ENCODE measurements at regions not wholly inside any gene's neighbourhood (a gene's known extent, or its start where the extent isn't known, plus 50 kb on each side); places are given as distances from the start of the nearest gene placed in this dataset.
"Not testable (repeated sequence)": the region's sequence is repeated elsewhere in the genome, so short reads cannot be mapped to it uniquely, and the experiment has no call there.

DNA sequence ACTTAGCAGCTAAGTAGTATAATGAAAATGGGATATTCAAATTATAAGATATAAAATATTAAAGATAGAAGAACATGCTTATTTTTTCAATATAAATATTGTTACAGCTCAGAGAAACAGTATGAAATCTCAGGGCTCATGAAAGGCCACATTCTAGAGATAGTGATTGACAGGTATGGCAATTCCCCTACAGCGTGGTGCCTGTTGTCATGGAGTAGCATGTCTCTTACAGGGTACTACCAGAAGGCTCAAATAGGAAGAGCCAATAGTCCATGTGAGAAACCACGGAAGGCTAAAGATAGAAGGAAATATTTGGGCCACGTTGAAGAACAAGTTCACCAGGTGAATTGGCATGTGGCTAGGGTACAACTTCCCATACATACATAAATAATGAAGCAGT lies 522.9 kb upstream of the ZNF337 start:
- H3K9me3 ChIP-seq (ENCODE audit: control insufficient read depth, low read length); DNase-seq; H3K27me3 ChIP-seq (replicated peaks; ENCODE audit: control insufficient read depth, insufficient read depth, low read length, poor library complexity, severe bottlenecking); H3K27ac ChIP-seq (ENCODE audit: insufficient read depth, low read length, poor library complexity, severe bottlenecking); H3K4me3 ChIP-seq (ENCODE audit: insufficient read depth, low read depth, low read length, poor library complexity, severe bottlenecking); H3K4me1 ChIP-seq (ENCODE audit: control insufficient read depth, insufficient read depth, low read length, poor library complexity, severe bottlenecking); H3K36me3 ChIP-seq (ENCODE audit: control insufficient read depth, insufficient read depth, low read length): not testable (repeated sequence)

DNA sequence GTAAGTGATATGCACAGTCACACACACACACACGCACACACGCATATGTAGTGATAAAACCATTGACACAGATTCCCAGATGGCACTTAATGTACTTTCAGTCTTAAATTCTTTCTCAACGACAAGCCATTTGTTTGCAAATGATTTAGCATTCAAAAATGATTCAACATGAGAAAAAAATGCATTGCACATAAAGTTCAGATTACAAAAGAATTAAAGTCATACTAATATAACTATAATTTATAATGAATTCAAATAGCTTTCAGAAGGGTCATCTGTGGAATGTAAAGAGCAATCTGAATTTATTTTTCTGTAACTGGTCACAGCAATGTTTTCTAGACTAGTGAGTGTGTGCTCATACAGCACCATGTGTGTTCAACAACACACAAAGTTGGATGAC lies 521.6 kb upstream of the ZNF337 start:
- DNase-seq, result no peak
- H3K27me3 ChIP-seq (replicated peaks; ENCODE audit: control insufficient read depth, insufficient read depth, low read length, poor library complexity, severe bottlenecking), result no peaks in the 10 kb centered on the region
- H3K36me3 ChIP-seq (ENCODE audit: control insufficient read depth, insufficient read depth, low read length), result no peaks in the 10 kb centered on the region
- H3K27ac ChIP-seq (ENCODE audit: insufficient read depth, low read length, poor library complexity, severe bottlenecking), result no peak overlapping the region
- no peaks in the 10 kb centered on the region for H3K9me3 ChIP-seq (ENCODE audit: control insufficient read depth, low read length)
- no peak overlapping the region for H3K4me3 ChIP-seq (ENCODE audit: insufficient read depth, low read depth, low read length, poor library complexity, severe bottlenecking)
- H3K4me1 ChIP-seq (ENCODE audit: control insufficient read depth, insufficient read depth, low read length, poor library complexity, severe bottlenecking), result no peaks in the 10 kb centered on the region

DNA sequence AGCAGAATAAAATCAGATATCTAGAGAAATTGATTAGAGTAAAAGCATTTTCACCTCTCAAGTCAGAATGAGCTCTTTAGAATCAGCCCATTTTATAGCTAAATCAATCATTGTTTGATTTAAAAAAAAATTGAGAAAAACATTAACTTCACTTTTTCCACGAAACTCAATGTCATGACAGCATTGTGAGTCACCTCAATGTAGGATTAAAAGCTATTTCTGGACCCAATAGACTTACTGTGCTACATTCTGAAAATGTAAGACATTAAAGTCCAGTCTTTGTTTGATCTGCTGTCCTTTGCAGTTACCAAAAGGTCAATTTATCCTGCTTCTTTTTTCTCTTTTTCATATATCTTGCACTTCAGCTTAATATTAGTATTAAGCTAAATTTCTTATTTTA lies 519.4 kb upstream of the ZNF337 start:
- Histone ChIP-seq H3K4me3 (ENCODE audit: insufficient read depth, low read depth, low read length, poor library complexity, severe bottlenecking) (no peak overlapping the region), H3K27me3 (replicated peaks; ENCODE audit: control insufficient read depth, insufficient read depth, low read length, poor library complexity, severe bottlenecking) (no peaks in the 10 kb centered on the region), H3K4me1 (ENCODE audit: control insufficient read depth, insufficient read depth, low read length, poor library complexity, severe bottlenecking) (no peaks in the 10 kb centered on the region), H3K27ac (ENCODE audit: insufficient read depth, low read length, poor library complexity, severe bottlenecking) (no peak overlapping the region), H3K36me3 (ENCODE audit: control insufficient read depth, insufficient read depth, low read length) (no peaks in the 10 kb centered on the region), H3K9me3 (ENCODE audit: control insufficient read depth, low read length) (no peaks in the 10 kb centered on the region)
- DNase-seq, result no peak

DNA sequence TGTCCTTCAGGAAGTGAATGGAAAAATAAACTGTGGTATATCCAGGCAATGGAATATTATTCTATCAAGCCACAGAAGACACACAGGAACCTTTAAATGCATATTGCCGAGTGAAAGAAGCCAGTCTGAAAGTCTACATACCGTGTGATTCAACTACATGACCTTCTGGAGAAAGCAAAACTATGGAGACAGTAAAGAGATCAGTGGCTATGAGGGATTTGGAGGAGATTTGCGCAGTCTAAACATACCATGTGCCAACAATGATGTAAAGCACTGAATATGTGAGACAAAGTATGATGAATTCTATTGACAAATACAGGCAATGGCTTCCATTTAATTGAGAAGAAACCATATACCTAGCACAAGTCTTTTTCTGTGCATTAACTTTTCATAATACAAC lies 518.3 kb upstream of the ZNF337 start:
- Histone ChIP-seq H3K27me3 (replicated peaks; ENCODE audit: control insufficient read depth, insufficient read depth, low read length, poor library complexity, severe bottlenecking) (no peaks in the 10 kb centered on the region), H3K9me3 (ENCODE audit: control insufficient read depth, low read length) (no peaks in the 10 kb centered on the region), H3K36me3 (ENCODE audit: control insufficient read depth, insufficient read depth, low read length) (no peaks in the 10 kb centered on the region), H3K27ac (ENCODE audit: insufficient read depth, low read length, poor library complexity, severe bottlenecking) (no peak overlapping the region), H3K4me1 (ENCODE audit: control insufficient read depth, insufficient read depth, low read length, poor library complexity, severe bottlenecking) (no peaks in the 10 kb centered on the region), H3K4me3 (ENCODE audit: insufficient read depth, low read depth, low read length, poor library complexity, severe bottlenecking) (no peak overlapping the region)
- DNase-seq, result no peak

DNA sequence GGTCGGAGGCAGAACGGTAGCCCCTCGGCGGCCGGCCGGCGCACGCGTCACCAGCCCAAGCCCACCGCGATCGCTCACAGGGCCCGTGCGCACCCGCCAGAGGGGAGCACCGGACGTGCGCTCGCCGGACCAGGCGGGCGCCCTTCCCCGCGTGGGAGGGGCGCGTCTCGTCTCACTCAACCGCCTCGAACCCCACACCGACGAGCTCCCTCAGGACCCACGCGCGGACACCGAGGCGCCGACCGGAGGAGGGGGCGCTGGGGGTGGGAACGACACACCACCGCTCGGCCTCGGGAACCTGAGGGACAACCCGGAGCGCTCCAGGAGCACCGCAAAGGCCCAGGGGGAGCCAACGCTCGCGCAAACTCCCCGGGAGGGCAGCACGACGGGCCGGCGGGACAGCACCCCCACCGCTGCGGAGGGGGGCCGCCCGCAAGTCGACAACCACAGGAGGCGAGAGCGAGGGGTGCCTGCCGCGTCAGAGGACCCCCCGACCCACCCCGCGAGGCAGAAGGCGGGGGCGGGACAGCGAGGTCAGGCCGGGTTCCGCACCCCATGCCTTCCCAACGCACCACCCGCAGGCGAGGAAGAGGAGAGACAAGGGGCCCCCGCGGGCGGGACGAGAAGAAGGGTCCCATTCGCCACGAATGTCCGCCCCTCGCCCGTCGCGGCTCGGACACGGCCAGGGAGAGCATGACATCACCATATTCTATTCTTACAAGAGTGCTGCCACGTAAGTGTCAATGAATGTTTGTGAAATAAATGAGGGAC lies 512.7 kb upstream of the ZNF337 start:
- peak overlapping the region; percentile 25 for H3K27ac ChIP-seq (ENCODE audit: insufficient read depth, low read length, poor library complexity, severe bottlenecking)
- H3K4me3 ChIP-seq (ENCODE audit: insufficient read depth, low read depth, low read length, poor library complexity, severe bottlenecking), result peak overlapping the region; percentile 46
- H3K4me1 ChIP-seq (ENCODE audit: control insufficient read depth, insufficient read depth, low read length, poor library complexity, severe bottlenecking), result no peaks in the 10 kb centered on the region
- H3K36me3 ChIP-seq (ENCODE audit: control insufficient read depth, insufficient read depth, low read length), result no peaks in the 10 kb centered on the region
- H3K27me3 ChIP-seq (replicated peaks; ENCODE audit: control insufficient read depth, insufficient read depth, low read length, poor library complexity, severe bottlenecking), result peaks cover 5% of the 10 kb centered on the region
- no peak for DNase-seq
- H3K9me3 ChIP-seq (ENCODE audit: control insufficient read depth, low read length), result no peaks in the 10 kb centered on the region

DNA sequence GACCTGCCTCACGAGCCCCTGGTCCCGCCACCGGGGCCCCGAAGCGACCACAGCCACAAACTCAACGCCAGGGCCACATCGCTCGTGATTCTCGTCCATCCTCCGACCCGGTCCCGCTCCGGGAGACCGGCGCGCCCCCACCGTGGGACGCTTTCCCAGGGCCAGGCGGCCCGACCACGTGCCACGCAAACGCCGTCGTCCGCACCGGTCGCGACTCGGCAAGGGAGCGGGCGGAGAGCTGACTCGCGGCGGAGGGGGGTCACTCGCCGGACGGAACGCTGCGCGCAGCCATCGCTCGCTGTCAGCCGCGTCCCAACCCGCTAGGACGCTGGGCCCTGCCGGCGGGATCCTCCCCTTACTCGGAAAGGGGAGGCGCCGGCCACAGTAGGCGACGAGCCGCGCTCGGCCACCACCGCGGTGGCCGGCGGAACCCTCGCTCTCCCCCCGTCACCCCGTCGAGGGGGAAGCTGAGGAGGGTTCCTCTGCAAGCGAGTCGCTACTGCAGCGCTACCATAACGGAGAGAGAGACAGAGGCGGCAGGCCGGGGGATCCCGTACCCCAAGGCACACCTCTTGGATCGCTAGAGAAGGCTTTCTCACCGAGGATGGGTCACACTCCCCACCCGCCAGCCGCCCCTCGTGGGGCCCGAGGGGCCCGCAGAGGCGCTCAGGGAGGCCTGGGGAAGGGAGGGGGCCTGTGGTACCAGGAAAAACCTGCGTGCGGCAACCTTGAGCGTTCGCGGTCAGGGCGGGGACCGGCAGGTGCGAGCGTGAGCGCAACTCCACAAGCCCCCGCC lies 511.8 kb upstream of the ZNF337 start:
- Histone ChIP-seq H3K27me3 (replicated peaks; ENCODE audit: control insufficient read depth, insufficient read depth, low read length, poor library complexity, severe bottlenecking) (peaks cover 5% of the 10 kb centered on the region), H3K4me1 (ENCODE audit: control insufficient read depth, insufficient read depth, low read length, poor library complexity, severe bottlenecking) (no peaks in the 10 kb centered on the region), H3K27ac (ENCODE audit: insufficient read depth, low read length, poor library complexity, severe bottlenecking) (peak overlapping the region; percentile 42), H3K4me3 (ENCODE audit: insufficient read depth, low read depth, low read length, poor library complexity, severe bottlenecking) (peak overlapping the region; percentile 41), H3K9me3 (ENCODE audit: control insufficient read depth, low read length) (no peaks in the 10 kb centered on the region), H3K36me3 (ENCODE audit: control insufficient read depth, insufficient read depth, low read length) (no peaks in the 10 kb centered on the region)
- no peak for DNase-seq

DNA sequence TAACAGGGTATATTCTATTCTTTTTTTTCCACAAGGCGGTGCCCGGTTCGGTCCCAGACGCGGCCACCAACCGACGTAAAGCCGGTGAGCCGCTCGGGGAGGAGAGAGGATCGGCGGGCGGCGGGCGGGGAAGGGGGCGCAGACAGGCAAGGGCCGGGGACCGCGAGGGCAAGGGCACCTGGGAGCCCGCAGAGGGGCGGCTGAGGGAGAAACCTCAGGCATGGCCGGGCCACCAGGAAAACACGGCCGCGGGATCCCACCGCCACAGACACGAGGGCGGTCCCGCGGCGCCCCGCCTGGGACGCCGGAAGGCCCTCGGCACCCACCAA lies 511.3 kb upstream of the ZNF337 start:
- Histone ChIP-seq H3K27ac (ENCODE audit: insufficient read depth, low read length, poor library complexity, severe bottlenecking) (peak overlapping the region; percentile 42), H3K4me3 (ENCODE audit: insufficient read depth, low read depth, low read length, poor library complexity, severe bottlenecking) (peak overlapping the region; percentile 41)
- H3K4me1 ChIP-seq (ENCODE audit: control insufficient read depth, insufficient read depth, low read length, poor library complexity, severe bottlenecking); H3K27me3 ChIP-seq (replicated peaks; ENCODE audit: control insufficient read depth, insufficient read depth, low read length, poor library complexity, severe bottlenecking); H3K9me3 ChIP-seq (ENCODE audit: control insufficient read depth, low read length); H3K36me3 ChIP-seq (ENCODE audit: control insufficient read depth, insufficient read depth, low read length); DNase-seq: not testable (repeated sequence)

DNA sequence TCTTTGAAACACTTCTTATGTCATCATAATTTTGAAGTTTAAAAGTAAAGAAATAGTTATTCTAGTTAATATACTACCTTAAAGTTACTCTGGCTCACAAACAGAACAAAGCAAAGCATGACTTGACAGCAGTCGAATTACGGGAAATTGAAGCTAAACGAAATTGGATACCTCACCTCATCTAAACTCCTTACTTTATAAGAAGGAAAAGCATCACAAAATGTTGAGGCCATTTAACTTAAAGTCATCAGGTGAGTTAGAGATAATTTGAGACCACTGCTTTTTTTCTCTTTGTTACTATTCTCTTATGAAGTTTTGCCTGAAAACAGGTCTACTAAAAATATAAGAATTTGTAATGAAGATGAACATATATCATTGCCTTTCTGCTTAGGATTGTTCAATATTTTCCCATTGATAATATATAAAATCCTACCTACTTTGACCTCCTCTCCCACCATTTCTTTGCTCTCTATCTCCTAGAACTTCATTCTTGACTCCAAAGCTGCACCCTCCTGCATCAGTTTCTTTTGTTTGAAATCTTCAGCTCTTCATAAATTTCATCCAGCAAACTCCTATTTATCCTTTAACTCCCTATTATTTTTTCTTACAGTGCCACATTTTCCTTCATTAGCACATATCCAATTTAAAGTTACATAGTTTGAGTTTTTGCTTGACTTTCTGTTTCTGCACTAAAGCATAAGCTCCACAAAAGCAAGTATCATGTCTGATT lies 510.7 kb upstream of the ZNF337 start:
- peaks cover 5% of the 10 kb centered on the region for H3K27me3 ChIP-seq (replicated peaks; ENCODE audit: control insufficient read depth, insufficient read depth, low read length, poor library complexity, severe bottlenecking)
- no peak for DNase-seq
- no peak overlapping the region for H3K27ac ChIP-seq (ENCODE audit: insufficient read depth, low read length, poor library complexity, severe bottlenecking)
- H3K9me3 ChIP-seq (ENCODE audit: control insufficient read depth, low read length), result no peaks in the 10 kb centered on the region
- H3K4me1 ChIP-seq (ENCODE audit: control insufficient read depth, insufficient read depth, low read length, poor library complexity, severe bottlenecking), result no peaks in the 10 kb centered on the region
- H3K4me3 ChIP-seq (ENCODE audit: insufficient read depth, low read depth, low read length, poor library complexity, severe bottlenecking), result no peak overlapping the region
- H3K36me3 ChIP-seq (ENCODE audit: control insufficient read depth, insufficient read depth, low read length), result no peaks in the 10 kb centered on the region

DNA sequence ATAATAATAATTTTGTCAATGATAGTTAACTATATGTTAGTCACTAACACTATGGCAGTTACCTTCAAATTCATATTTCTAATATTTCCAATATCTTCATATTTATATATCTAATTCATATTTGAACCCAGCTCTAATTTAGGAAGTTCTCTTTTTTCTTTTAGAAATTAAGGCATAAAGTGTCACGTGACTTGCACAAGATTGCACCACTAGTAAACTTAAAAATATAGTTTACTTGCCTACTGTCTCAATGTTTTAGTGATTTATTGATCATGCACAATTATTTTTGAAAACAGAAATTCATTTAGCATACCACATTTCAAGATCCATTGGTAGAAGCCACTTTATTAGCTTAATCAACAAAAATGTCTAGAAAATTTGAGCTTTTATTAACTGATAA lies 508.7 kb upstream of the ZNF337 start:
- no peak overlapping the region for H3K4me3 ChIP-seq (ENCODE audit: insufficient read depth, low read depth, low read length, poor library complexity, severe bottlenecking)

DNA sequence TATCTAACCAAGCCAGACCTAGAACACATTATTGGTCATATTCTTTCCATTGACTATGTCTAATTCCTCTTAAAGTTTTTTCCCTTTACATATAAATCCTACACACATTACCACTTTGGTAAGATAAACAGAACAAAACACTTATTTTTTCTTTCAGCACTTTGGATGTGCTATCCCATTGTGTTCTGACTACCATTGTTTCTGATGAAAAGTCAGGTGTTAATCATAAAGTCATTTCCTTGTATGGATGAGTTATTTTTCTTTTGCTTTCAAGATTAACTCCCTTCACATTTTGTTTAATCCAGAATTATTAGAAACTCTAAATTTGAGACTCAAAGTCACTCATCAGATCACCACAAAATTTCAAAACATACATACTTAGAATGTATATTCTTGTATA lies 504.4 kb upstream of the ZNF337 start:
- DNase-seq; H3K27me3 ChIP-seq (replicated peaks; ENCODE audit: control insufficient read depth, insufficient read depth, low read length, poor library complexity, severe bottlenecking); H3K27ac ChIP-seq (ENCODE audit: insufficient read depth, low read length, poor library complexity, severe bottlenecking); H3K4me1 ChIP-seq (ENCODE audit: control insufficient read depth, insufficient read depth, low read length, poor library complexity, severe bottlenecking); H3K36me3 ChIP-seq (ENCODE audit: control insufficient read depth, insufficient read depth, low read length); H3K9me3 ChIP-seq (ENCODE audit: control insufficient read depth, low read length); H3K4me3 ChIP-seq (ENCODE audit: insufficient read depth, low read depth, low read length, poor library complexity, severe bottlenecking): not testable (repeated sequence)

More for the DNA sequence above, 508.7 kb upstream of the ZNF337 start:
- DNase-seq, result no peak
- Histone ChIP-seq H3K36me3 (ENCODE audit: control insufficient read depth, insufficient read depth, low read length) (no peaks in the 10 kb centered on the region), H3K27me3 (replicated peaks; ENCODE audit: control insufficient read depth, insufficient read depth, low read length, poor library complexity, severe bottlenecking) (peaks cover 5% of the 10 kb centered on the region), H3K4me1 (ENCODE audit: control insufficient read depth, insufficient read depth, low read length, poor library complexity, severe bottlenecking) (no peaks in the 10 kb centered on the region), H3K27ac (ENCODE audit: insufficient read depth, low read length, poor library complexity, severe bottlenecking) (no peak overlapping the region), H3K9me3 (ENCODE audit: control insufficient read depth, low read length) (no peaks in the 10 kb centered on the region)

Data from effector memory CD4-positive, alpha-beta T cell (primary cell).